HG03064 (cell line): ENCODE measurements at regions not wholly inside any gene's neighbourhood (a gene's known extent, or its start where the extent isn't known, plus 50 kb on each side); places are given as distances from the start of the nearest gene placed in this dataset.
"Not testable (repeated sequence)": the region's sequence is repeated elsewhere in the genome, so short reads cannot be mapped to it uniquely, and the experiment has no call there.

Experiments used
- ATAC-seq: cut with Tn5 transposase; IDR thresholded peaks from one replicate; pipeline ENCODE4 v1.9.1; 2021; ENCODE audit warnings: low read depth; ENCODE audit not compliant: unreplicated experiment

DNA sequence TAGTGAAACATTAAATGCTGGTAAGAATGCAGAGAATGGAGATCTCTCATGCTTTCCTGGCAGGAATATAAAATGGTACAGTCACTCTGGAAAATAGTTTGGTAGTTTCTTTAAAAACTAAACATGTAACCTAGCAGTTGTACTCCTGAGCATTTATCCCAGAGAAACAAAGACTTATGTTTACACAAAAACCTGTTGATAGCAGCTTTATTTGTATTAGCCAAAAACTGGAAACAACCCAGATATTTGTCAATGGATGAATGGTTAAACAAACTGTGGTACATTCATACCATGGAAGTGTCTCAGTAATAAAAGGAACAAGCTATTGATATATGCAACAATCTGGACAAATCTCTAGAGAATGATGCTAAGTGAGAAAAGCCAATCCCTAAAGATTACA, 81.7 kb upstream of the CTAGE1 start:
- ATAC-seq = no peak

DNA sequence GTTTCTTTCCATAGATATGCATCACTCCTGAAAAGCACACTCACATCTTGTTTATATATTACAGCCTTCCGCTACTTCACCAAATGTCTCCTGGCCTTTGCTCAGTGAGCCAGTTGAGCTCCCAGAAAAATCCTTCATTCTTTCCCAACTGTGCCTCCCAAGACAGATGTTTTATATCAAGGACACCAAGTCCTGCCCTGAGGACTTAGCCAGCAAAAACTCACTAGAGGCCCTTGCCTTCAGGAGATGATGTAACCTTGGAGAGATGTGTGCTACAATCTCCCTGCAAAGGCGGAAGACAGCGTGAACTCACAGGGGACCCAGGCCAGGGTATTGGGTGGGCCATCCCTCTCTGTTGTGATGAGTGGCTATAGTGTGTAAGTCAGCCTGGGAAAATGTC, 86.1 kb upstream of the CTAGE1 start:
- ATAC-seq = no peak

- no peak for ATAC-seq
These were observed 86.7 kb upstream of the CTAGE1 start for GRCh38 chr18:22504251-22505030.

DNA sequence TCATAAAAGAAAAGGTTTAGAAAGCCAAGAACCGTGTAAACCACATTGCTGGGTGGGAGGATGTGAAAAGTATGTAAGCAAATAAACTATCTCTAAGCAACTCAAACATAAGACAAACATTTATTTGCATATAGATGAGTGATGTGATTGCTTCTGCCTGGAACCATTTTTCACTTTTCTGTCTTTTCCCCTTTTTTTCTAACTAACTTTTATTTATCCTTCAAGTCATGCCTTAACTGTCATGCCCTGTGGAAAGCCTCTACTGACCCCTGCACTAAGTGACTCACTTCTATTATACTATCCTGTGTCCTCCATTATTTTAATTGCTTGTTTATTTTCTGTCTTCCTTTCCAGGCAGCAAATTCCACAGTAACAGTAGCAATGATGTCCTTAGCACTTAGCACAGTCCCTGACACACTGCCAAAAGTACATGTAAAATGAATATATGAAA, 87.5 kb upstream of the CTAGE1 start:
- ATAC-seq = no peak

- ATAC-seq = no peak
These were observed 89.3 kb upstream of the CTAGE1 start for GRCh38 chr18:22507055-22507454.

- ATAC-seq = no peak
These were observed 91.7 kb upstream of the CTAGE1 start for GRCh38 chr18:22509423-22509822.

DNA sequence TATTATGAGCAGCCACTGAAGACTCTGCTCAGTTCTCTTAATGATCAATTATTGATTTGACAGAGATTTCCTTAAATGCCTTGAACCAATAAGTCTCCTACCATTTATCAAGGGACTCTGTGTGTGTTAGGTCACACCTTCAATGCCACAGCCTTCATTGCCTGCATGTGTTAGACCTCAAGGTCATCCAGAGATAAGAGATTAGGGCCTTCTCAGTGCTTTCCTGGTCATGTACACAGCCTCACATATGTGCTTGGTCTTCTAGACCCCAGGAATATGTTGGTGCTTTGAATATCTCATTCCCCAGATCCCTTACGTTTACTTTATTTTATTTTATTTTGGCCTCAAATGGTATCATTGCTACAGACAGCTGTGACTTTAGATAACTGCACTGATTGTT, 93.0 kb upstream of the CTAGE1 start:
- no peak for ATAC-seq

DNA sequence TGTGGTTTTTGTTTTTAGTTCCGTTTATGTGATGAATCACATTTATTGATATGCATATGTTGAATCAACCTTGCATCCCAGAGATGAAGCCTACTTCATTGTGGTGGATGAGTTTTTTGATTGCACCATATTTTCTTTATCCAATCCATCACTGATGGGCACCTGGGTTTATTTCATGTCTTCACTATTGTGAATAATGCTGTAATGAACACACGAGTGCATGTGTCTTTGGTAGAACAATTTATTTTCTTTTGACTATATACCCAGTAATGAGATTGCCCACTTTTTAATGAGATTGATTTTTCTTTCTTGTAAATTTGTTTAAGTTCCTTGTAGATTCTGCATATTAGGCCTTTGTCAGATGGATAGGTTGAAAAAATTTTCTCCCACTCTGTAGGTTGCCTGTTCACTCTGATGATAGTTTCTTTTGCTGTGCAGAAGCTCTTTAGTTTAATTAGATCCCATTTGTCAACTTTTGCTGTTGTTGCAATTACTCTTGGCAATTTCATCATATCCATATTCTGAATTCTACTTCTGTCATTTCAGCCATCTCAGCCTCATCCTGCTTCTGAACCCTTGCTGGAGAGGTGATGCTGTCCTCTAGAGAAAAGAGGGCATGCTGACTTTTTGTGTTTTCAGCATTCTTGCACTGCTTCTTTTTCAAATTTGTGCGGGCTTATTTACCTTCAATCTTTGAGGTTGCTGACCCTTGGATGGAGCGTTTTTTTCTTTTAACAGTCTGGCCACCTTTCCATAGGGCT, 96.2 kb upstream of the CTAGE1 start:
- ATAC-seq = no peak

- ATAC-seq = no peak
These were observed 96.9 kb upstream of the CTAGE1 start for GRCh38 chr18:22514655-22515054.

DNA sequence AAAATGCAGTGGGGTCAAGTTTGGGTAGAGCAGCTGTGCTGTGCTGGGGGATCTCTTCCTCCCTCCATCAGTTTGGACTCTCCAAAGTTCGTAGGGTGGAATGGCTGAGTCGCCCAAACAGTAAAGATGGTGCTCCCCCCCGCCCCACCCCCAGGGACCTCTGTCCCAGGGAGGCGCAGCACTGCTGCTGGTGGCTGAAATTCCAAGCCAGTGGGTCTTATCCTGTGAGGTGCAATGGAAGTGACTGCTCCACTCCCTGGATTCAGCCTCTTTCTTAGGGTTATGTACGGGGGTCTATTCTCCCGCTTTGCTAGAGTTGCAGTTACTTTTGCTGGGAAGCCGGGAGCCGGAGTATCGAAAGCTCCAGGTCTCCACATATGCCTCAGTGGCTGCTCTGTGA, 97.5 kb upstream of the CTAGE1 start:
- no peak for ATAC-seq

DNA sequence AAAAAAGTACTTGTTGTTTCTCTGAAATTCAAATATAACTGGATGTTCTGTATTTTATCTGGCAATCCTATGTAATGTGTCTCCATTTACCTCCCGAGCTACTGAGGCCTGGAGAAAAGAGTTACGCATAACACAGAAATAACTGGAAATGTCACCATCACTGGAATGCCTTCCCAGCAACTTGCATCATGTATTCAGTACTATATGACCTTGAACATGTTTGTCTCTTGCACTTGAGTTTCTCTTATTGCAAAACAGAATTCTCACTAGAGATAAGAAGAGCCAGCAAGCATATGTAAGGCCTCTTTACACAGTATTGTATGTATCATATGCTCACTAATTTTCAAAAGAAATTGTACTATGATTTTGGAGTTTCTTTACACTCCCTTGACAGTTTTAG, 99.6 kb upstream of the CTAGE1 start:
- ATAC-seq = no peak

DNA sequence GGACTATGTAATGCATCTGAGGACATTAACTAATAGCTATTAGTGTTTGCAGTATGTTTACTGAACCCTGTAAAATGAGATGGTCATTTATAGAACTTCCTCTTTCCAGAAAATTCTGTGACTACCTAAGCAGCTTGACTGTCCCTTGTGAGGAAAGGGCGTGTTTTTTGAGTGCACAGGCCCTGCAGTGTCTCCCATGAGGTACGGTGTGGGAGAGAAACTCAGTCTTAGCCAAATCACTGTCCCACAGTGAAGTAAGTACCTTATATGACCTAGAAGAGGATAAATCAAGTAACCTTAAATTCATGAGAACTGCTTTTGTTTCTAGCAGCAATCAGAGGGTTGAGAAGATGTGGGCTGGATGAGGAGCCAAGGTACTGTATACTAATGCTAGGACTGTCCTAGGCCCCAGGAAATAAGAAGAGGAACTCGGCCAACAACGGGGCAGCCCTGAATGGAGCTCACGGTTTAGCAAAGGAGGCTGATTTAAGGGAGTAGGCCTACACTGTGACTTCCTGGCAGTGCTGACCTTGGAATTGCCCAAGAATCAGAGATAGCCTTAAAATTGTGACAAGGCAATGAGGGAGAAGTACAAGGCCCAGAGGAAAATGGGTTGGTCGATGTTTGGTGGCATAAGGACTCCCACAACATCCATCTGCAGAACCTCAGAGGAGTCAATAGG, 103.5 kb upstream of the CTAGE1 start:
- ATAC-seq = no peak

DNA sequence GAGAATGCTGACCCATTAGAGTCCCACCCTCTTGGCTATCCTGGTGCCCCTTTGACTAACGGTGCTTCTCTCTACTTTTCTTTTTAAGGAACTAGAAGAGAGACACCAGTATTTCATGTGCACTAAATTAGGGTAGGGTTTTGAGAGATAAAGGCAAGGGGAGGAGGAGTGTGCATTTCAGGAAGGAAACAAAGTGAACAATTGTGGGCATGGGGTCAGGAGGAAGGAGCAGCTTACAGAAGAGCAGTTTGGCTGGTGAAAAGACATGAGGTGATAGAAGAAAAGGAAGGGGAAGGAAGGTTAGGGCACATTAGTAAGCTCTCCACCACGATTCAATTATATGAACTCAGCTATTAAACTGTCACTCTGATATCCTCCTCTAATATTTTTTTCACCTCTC, 105.8 kb upstream of the CTAGE1 start:
- no peak for ATAC-seq

- no peak for ATAC-seq
These were observed 107.1 kb upstream of the CTAGE1 start for GRCh38 chr18:22524783-22525182.

GRCh38 chr18:22525313-22525712, 107.6 kb upstream of the CTAGE1 start:
- no peak for ATAC-seq

DNA sequence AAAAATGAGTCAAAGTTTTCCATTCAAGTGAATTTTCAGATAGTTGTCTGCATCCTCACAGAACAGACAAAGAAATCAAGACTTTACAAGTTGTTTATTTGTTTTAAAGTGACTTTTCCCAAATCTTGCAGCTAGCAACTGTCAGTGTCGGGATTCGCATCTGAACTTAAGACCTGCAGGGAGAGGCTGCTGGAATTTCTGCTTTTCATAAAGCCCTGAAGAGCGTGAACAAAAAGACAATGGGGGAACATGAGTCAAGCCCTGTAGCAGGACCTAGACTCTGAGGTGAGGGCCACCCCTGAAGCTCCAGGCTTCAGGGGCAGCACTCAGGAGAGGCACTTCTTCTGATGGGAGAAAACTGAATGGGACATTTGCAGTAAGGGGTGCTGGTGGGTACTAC, 108.2 kb upstream of the CTAGE1 start:
- ATAC-seq = no peak

- ATAC-seq = no peak
These were observed 110.6 kb upstream of the CTAGE1 start for GRCh38 chr18:22528291-22528690.

DNA sequence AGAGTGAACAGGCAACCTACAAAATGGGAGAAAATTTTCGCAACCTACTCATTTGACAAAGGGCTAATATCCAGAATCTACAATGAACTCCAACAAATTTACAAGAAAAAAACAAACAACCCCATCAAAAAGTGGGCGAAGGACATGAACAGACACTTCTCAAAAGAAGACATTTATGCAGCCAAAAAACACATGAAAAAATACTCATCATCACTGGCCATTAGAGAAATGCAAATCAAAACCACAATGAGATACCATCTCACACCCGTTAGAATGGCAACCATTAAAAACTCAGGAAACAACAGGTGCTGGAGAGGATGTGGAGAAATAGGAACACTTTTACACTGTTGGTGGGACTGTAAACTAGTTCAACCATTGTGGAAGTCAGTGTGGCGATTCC, 117.0 kb upstream of the CTAGE1 start:
- ATAC-seq = not testable (repeated sequence)

- no peak for ATAC-seq
These were observed 118.8 kb upstream of the CTAGE1 start for GRCh38 chr18:22536558-22536957.

DNA sequence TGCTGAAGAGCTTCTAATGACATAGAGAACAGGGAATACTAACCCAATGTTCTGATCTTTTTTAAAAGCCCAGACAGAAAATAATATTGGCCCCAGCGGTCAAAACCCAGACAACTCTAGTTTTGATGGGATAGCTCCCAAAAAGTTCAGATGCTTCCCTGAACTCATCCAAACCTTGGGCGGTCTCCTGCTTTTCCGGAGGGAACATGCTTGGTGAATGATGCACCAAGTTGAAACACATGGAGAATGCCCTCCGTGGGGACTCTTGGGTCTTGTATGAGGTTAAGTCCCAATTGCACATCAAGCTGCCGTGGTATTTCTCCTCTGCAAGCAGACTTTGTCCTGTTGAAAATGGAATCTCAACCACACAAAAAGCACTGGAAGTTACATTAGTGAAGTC, 120.7 kb upstream of the CTAGE1 start:
- no peak for ATAC-seq

DNA sequence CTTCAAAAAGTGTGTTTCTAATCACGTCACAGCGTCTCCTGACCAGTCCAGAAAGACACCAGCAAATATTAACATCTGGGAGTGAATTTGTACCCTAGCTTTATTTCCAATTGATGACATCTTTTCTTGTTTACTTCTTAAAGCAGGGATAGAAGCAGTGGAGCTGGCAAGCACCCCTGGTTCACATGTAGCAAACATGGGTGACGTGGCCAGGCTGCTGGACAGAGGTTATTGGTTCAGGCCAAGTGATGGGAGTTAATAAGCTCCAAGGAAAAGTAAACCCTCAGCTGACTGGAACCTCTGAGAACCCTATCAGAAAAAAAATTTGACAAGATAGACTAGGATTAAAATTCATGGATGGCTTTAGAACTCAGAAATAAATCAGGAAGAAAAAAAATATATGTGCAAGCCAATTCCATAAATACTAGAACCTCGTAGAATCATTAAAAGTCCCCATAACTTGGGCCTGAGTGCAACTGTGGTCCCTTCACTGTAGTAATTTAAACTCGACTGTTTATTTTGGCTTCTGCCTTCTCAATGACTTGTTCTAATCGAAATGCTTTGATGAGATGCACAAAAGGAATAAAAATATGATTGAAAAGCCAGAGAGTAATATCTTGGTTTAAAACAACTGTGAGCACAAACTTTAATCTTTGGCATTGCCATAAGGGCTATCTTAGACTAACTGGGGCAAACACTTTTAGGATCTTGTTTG, 121.5 kb upstream of the CTAGE1 start:
- no peak for ATAC-seq
